PC-3 (cell line): ENCODE measurements at regions not wholly inside any gene's neighbourhood (a gene's known extent, or its start where the extent isn't known, plus 50 kb on each side); places are given as distances from the start of the nearest gene placed in this dataset.

Experiments used
- ATAC-seq: fragments of 200-7000 bp; cut with Tn5 transposase; 2 replicates; pipeline ENCODE4 v1.9.1; 2020; ENCODE audit warnings: mild to moderate bottlenecking, moderate library complexity
- BruUV-seq: library from RNA; stranded (reverse); fragments of 400-500 nt; replicated peaks from 2 replicates; lab custom pipeline; 2021; lab: Mats Ljungman, UMichigan
- CTCF ChIA-PET: fragments of 300-600 bp; sonication (Branson Sonifier 250); formaldehyde crosslinking; loops from one replicate; lab custom pipeline; 2022; ENCODE audit warnings: antibody characterized with exemption; lab: Charles Lee
- POLR2A ChIA-PET: fragments of 300-600 bp; sonication (Branson Sonifier 250); formaldehyde crosslinking; loops from one replicate; lab custom pipeline; 2022; ENCODE audit warnings: antibody characterized with exemption; ENCODE audit not compliant: unreplicated experiment; lab: Charles Lee
- DNase-seq: peaks from one replicate; pipeline ENCODE4 v3.0.0-alpha.2; 2015
- H2AFZ ChIP-seq: fragments of 300-600 bp; sonication (generic); 2 replicates; pipeline ENCODE4 v1.6.0; 2016; ENCODE audit warnings: antibody characterized with exemption, low read length
- H3F3A ChIP-seq: fragments of 300-600 bp; sonication (generic); one replicate; pipeline ENCODE4 v1.6.0; 2017; ENCODE audit warnings: antibody characterized with exemption, low read length, control low read depth, mild to moderate bottlenecking; ENCODE audit not compliant: unreplicated experiment
- H3K27ac ChIP-seq: fragments of 300-600 bp; sonication (generic); 2 replicates; pipeline ENCODE4 v1.5.1; 2016; ENCODE audit warnings: mild to moderate bottlenecking, low read length
- H3K27me3 ChIP-seq: fragments of 300-600 bp; sonication (generic); 2 replicates; pipeline ENCODE4 v1.6.1; 2016; ENCODE audit warnings: low read length, mixed read lengths
- H3K36me3 ChIP-seq: fragments of 300-600 bp; sonication (generic); 2 replicates; pipeline ENCODE4 v1.6.1; 2016; ENCODE audit warnings: low read depth, mixed run types, low read length, mixed read lengths
- H3K4me1 ChIP-seq: fragments of 300-600 bp; sonication (generic); 2 replicates; pipeline ENCODE4 v1.5.1; 2016; ENCODE audit warnings: low read length; ENCODE audit not compliant: insufficient read depth
- H3K4me2 ChIP-seq: fragments of 300-600 bp; sonication (generic); 2 replicates; pipeline ENCODE4 v1.6.0; 2016; ENCODE audit warnings: low read length
- H3K4me3 ChIP-seq: fragments of 300-600 bp; sonication (generic); 2 replicates; pipeline ENCODE4 v1.5.1; 2016; ENCODE audit warnings: mild to moderate bottlenecking, low read length, mixed read lengths
- H3K79me2 ChIP-seq: fragments of 300-600 bp; sonication (generic); 2 replicates; pipeline ENCODE4 v1.6.1; 2017; ENCODE audit warnings: low read length, mixed read lengths
- H3K9ac ChIP-seq: fragments of 300-600 bp; sonication (generic); 2 replicates; pipeline ENCODE4 v1.6.0; 2016; ENCODE audit warnings: mild to moderate bottlenecking, low read length
- H3K9me2 ChIP-seq: fragments of 300-600 bp; sonication (generic); replicated peaks from 2 replicates; pipeline ENCODE4 v1.6.1; 2016; ENCODE audit warnings: mixed run types, low read length, mixed read lengths
- H3K9me3 ChIP-seq: fragments of 300-600 bp; sonication (generic); 2 replicates; pipeline ENCODE4 v1.6.1; 2016; ENCODE audit warnings: low read length, mixed read lengths
- H4K20me1 ChIP-seq: fragments of 300-600 bp; sonication (generic); 2 replicates; pipeline ENCODE4 v1.6.1; 2016; ENCODE audit warnings: low read length, mixed read lengths
- CTCF ChIP-seq: fragments of 300-600 bp; sonication (generic); conservative IDR thresholded peaks from 2 replicates; pipeline ENCODE4 v1.5.1; 2017; ENCODE audit warnings: antibody characterized with exemption, low read depth, mild to moderate bottlenecking, low read length
- EZH2 ChIP-seq: fragments of 300-600 bp; sonication (generic); IDR thresholded peaks from one replicate; pipeline ENCODE4 v1.6.1; 2017; ENCODE audit warnings: antibody characterized with exemption, mild to moderate bottlenecking, low read length; ENCODE audit not compliant: unreplicated experiment
- EZH2phosphoT487 ChIP-seq: fragments of 300-600 bp; sonication (generic); IDR thresholded peaks from 2 replicates; pipeline ENCODE4 v1.6.1; 2018; ENCODE audit warnings: mild to moderate bottlenecking, antibody characterized with exemption, low read length, borderline replicate concordance
- intact Hi-C: fragments of 100-400 bp; cut with micrococcal nuclease; formaldehyde crosslinking; loops from 2 replicates; pipeline ENCODE4 v1.9.0; 2023

- CTCF ChIA-PET, result no interaction called here
Measured at GRCh38 chr4:64022560-64022959, 386.7 kb downstream of the TECRL start.

GRCh38 chr4:64016893-64017292 lies 392.4 kb downstream of the TECRL start:
- intact Hi-C loops, result no loop called here
- no TSS peak for BruUV-seq
- TF ChIP-seq EZH2phosphoT487, result no peak
- TF ChIP-seq EZH2, result no peak
- no peak for TF ChIP-seq CTCF

More at GRCh38 chr4:64022560-64022959, 386.7 kb downstream of the TECRL start:
- H3K27me3 ChIP-seq, result no peaks in the 10 kb centered on the region
- peak overlapping the region; percentile 19 for H3K4me2 ChIP-seq
- no peaks in the 10 kb centered on the region for H3K9me2 ChIP-seq
- no peaks in the 10 kb centered on the region for H3K79me2 ChIP-seq
- H3K9ac ChIP-seq, result no peak overlapping the region
- 0 out of 2 replicates have a peak, but pooled peaks cover 3% of the 10 kb centered on the region for H3K36me3 ChIP-seq
- H3K4me3 ChIP-seq, result no peak overlapping the region
- peak overlapping the region; percentile 29 for H3K27ac ChIP-seq
- H4K20me1 ChIP-seq, result no peaks in the 10 kb centered on the region
- POLR2A ChIA-PET, result interaction anchor here (0.5 to 0.6 kb wide), 2 partner anchors 212 to 1858 kb away, joined by 3 read pairs; no protein-coding TSS in a partner anchor
- DNase-seq (peak; percentile 83), ATAC-seq (peak; percentile 100)
- intact Hi-C loops, result loop anchor here (1.0 kb wide), 1 partner anchor 57 kb away; no protein-coding TSS in a partner anchor
- H3K9me3 ChIP-seq, result peaks cover 22% of the 10 kb centered on the region
- peaks cover 13% of the 10 kb centered on the region for H3K4me1 ChIP-seq
- no peaks in the 10 kb centered on the region for H3F3A ChIP-seq
- no TSS peak for BruUV-seq
- H2AFZ ChIP-seq, result no peak overlapping the region
- TF ChIP-seq EZH2, result no peak
- TF ChIP-seq EZH2phosphoT487, result no peak
- no peak for TF ChIP-seq CTCF

GRCh38 chr4:64014647-64015046 lies 394.6 kb downstream of the TECRL start:
- ATAC-seq, result no peak
- no peak overlapping the region for H2AFZ ChIP-seq
- peak overlapping the region; percentile 57 for H3K27ac ChIP-seq
- H3K4me1 ChIP-seq, result peaks cover 9% of the 10 kb centered on the region; the same call in 1 of the 2 replicates
- no peak overlapping the region for H3K9ac ChIP-seq
- TF ChIP-seq EZH2phosphoT487, result no peak
- H3K9me2 ChIP-seq, result no peaks in the 10 kb centered on the region
- H3K4me2 ChIP-seq, result no peak overlapping the region
- H3F3A ChIP-seq, result no peaks in the 10 kb centered on the region
- no peaks in the 10 kb centered on the region for H3K27me3 ChIP-seq
- no peaks in the 10 kb centered on the region for H3K79me2 ChIP-seq
- no peaks in the 10 kb centered on the region for H4K20me1 ChIP-seq
- H3K4me3 ChIP-seq, result no peak overlapping the region
- no peaks in the 10 kb centered on the region for H3K36me3 ChIP-seq
- DNase-seq, result peak; percentile 74
- BruUV-seq, result no TSS peak
- ChIA-PET CTCF (no interaction called here), POLR2A (no interaction called here)
- no peaks in the 10 kb centered on the region for H3K9me3 ChIP-seq
- intact Hi-C loops, result no loop called here

More at GRCh38 chr4:64016893-64017292, 392.4 kb downstream of the TECRL start:
- H2AFZ ChIP-seq, result no peak overlapping the region
- H3K79me2 ChIP-seq, result no peaks in the 10 kb centered on the region
- H3K4me3 ChIP-seq, result no peak overlapping the region
- peaks cover 10% of the 10 kb centered on the region for H3K9me3 ChIP-seq
- no peak for ATAC-seq
- H3K9ac ChIP-seq, result no peak overlapping the region
- H3F3A ChIP-seq, result no peaks in the 10 kb centered on the region
- H3K4me1 ChIP-seq, result peaks cover 10% of the 10 kb centered on the region
- ChIA-PET POLR2A (no interaction called here), CTCF (no interaction called here)
- H4K20me1 ChIP-seq, result no peaks in the 10 kb centered on the region
- no peak overlapping the region for H3K27ac ChIP-seq
- DNase-seq, result no peak
- no peaks in the 10 kb centered on the region for H3K27me3 ChIP-seq
- no peaks in the 10 kb centered on the region for H3K9me2 ChIP-seq
- H3K36me3 ChIP-seq, result no peaks in the 10 kb centered on the region
- H3K4me2 ChIP-seq, result no peak overlapping the region
